ENCODE measurements at regions not wholly inside any gene's neighbourhood (a gene's known extent, or its start where the extent isn't known, plus 50 kb on each side); places are given as distances from the start of the nearest gene placed in this dataset.

- no peak for TF ChIP-seq CTCF (conservative IDR thresholded peaks at IDR 0.05; ENCODE audit: low read length)
- TF ChIP-seq EZH2phosphoT487 (IDR thresholded peaks at IDR 0.05; ENCODE audit: borderline replicate concordance): no peak
Measured at GRCh38 chr2:4539121-4539520, 835.7 kb downstream of the DCDC2C start.
